Nephron (organoid): ENCODE measurements at regions not wholly inside any gene's neighbourhood (a gene's known extent, or its start where the extent isn't known, plus 50 kb on each side); places are given as distances from the start of the nearest gene placed in this dataset.
A peak's percentile ranks its signal among the peaks of the same experiment; 100 is the strongest.

Experiments
- H3K27ac Mint-ChIP-seq, 3 experiments: 2 replicates each; pipeline ENCODE4 v1.8.0; 2020; ENCODE audit warnings: mixed read lengths in 3 of 3, mild to moderate bottlenecking in 2 of 3, moderate library complexity in 1 of 3
- H3K27me3 Mint-ChIP-seq: 2 replicates; pipeline ENCODE4 v1.8.0; 2021; ENCODE audit warnings: low read depth, mild to moderate bottlenecking, moderate library complexity, mixed read lengths
- H3K36me3 Mint-ChIP-seq: 2 replicates; pipeline ENCODE4 v1.8.0; 2020; ENCODE audit warnings: low read depth, mixed read lengths
- H3K4me1 Mint-ChIP-seq: 2 replicates; pipeline ENCODE4 v1.8.0; 2020; ENCODE audit warnings: mixed read lengths
- H3K4me3 Mint-ChIP-seq, 3 experiments: 2 replicates each; pipeline ENCODE4 v1.8.0; 2020; ENCODE audit warnings: mild to moderate bottlenecking in 3 of 3, mixed read lengths in 3 of 3, moderate library complexity in 2 of 3
- H3K9me3 Mint-ChIP-seq: 2 replicates; pipeline ENCODE4 v1.8.0; 2020; ENCODE audit warnings: mixed read lengths
- TF ChIP-seq, protein P1 (sequence below), 3 experiments: fragments of 200-600 bp; sonication (generic); IDR thresholded peaks; one replicate each; pipeline ENCODE4 v1.5.0; 2021; ENCODE audit warnings: antibody characterized with exemption in 3 of 3; ENCODE audit not compliant: unreplicated experiment in 3 of 3

DNA sequence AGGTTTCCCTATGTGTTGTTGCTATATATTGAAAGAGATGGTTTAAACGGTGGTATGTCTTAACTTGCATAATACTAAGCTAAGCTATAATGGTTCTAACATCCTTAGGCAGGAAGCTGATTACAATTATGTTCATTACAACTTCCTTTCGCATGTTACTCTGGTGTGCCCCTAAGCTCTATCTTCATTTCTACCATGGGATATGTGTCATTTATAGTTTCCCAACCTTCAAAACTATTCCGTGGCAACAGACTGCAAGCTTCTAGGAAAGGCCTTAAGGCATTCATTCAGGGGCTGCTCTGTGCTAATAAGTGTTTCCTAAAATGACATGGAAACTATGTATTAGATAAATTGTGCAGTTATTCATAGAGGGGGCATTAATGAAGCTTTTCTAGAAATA is 294.6 kb downstream of the GXYLT1 start:
- Mint-ChIP-seq H3K4me3 (no peak overlapping the region), H3K27ac (no peak overlapping the region), H3K4me1 (no peaks in the 10 kb centered on the region), H3K9me3 (no peaks in the 10 kb centered on the region), H3K36me3 (no peaks in the 10 kb centered on the region), H3K27me3 (no peaks in the 10 kb centered on the region)
- TF ChIP-seq, protein P1, sequence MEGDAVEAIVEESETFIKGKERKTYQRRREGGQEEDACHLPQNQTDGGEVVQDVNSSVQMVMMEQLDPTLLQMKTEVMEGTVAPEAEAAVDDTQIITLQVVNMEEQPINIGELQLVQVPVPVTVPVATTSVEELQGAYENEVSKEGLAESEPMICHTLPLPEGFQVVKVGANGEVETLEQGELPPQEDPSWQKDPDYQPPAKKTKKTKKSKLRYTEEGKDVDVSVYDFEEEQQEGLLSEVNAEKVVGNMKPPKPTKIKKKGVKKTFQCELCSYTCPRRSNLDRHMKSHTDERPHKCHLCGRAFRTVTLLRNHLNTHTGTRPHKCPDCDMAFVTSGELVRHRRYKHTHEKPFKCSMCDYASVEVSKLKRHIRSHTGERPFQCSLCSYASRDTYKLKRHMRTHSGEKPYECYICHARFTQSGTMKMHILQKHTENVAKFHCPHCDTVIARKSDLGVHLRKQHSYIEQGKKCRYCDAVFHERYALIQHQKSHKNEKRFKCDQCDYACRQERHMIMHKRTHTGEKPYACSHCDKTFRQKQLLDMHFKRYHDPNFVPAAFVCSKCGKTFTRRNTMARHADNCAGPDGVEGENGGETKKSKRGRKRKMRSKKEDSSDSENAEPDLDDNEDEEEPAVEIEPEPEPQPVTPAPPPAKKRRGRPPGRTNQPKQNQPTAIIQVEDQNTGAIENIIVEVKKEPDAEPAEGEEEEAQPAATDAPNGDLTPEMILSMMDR (IDR thresholded peaks at IDR 0.05; ENCODE audit: unreplicated experiment in 3 of 3): no peak

DNA sequence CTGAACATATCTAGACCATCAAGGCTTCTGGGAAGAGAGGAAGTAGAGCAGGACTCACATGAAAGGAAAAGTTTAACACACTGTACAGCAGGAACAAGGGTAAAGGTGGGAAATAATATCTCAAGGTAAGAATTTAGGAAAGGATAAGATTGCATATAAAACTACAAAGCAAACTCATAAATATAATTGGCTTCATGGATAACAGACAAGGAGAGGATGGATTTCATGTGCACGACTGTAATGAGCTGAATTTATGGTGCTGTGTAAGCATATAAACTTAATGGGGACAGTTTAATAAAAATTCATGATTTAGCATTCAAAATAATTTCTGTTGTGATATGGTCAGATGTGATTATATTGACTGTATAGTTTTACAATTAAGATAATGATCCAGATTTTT is 298.0 kb downstream of the GXYLT1 start:
- TF ChIP-seq, protein P1 (IDR thresholded peaks at IDR 0.05; ENCODE audit: unreplicated experiment in 3 of 3): no peak
- H3K4me3 Mint-ChIP-seq: no peak overlapping the region
- H3K4me1 Mint-ChIP-seq: no peaks in the 10 kb centered on the region
- no peaks in the 10 kb centered on the region for H3K27me3 Mint-ChIP-seq
- H3K36me3 Mint-ChIP-seq: no peaks in the 10 kb centered on the region
- H3K27ac Mint-ChIP-seq: peak overlapping the region in 1 of 3 experiments; percentile 1
- no peaks in the 10 kb centered on the region for H3K9me3 Mint-ChIP-seq

DNA sequence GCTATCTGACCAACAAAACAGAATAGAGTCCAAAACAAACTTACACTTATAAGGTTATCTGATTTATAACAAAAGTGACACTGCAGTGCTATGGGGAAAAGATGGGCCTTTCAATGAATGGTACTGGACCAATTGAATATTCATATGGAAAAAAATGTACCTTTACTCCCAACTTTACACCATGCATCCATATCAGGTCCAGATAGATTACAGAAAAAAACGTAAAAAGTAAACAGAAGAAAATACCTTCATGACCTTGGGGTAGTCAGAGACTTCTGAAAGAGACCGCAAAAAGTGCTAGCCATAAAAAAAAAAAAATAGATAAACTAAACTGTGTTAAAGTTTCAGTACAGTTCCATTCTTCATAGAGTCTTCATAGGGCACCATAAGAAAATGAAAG is 308.3 kb downstream of the GXYLT1 start:
- TF ChIP-seq, protein P1 (IDR thresholded peaks at IDR 0.05; ENCODE audit: unreplicated experiment in 3 of 3): no peak
- Mint-ChIP-seq H3K36me3 (no peaks in the 10 kb centered on the region), H3K9me3 (no peaks in the 10 kb centered on the region), H3K4me1 (no peaks in the 10 kb centered on the region), H3K27ac (no peak overlapping the region), H3K27me3 (no peaks in the 10 kb centered on the region), H3K4me3 (no peak overlapping the region)

DNA sequence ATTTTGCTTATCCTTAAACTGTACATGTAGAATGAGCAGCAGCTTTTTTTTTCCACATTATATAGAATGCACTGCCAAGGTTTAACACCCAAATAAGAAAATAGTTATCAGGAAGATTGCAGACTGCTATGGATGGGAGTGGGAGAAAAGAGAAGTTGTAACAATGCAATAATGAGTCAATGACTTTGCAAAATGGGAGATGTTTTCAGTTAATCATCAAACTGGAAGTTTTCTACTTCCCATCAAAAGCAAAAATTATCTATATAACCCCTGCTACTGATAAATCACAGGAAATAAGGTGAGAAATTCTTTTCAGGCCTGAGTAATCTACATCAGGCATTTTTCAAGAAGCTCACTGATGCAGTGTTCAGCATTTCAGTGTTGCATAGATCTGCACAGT is 309.1 kb downstream of the GXYLT1 start:
- Mint-ChIP-seq H3K36me3 (no peaks in the 10 kb centered on the region), H3K27ac (no peak overlapping the region), H3K27me3 (no peaks in the 10 kb centered on the region), H3K4me3 (no peak overlapping the region), H3K4me1 (no peaks in the 10 kb centered on the region), H3K9me3 (no peaks in the 10 kb centered on the region)
- TF ChIP-seq, protein P1 (IDR thresholded peaks at IDR 0.05; ENCODE audit: unreplicated experiment in 3 of 3): no peak

- H3K27ac Mint-ChIP-seq: no peak overlapping the region
- peaks cover 7% of the 10 kb centered on the region for H3K9me3 Mint-ChIP-seq
- no peak overlapping the region for H3K4me3 Mint-ChIP-seq
- H3K27me3 Mint-ChIP-seq: no peaks in the 10 kb centered on the region
- H3K36me3 Mint-ChIP-seq: no peaks in the 10 kb centered on the region
- H3K4me1 Mint-ChIP-seq: no peaks in the 10 kb centered on the region
- TF ChIP-seq, protein P1 (IDR thresholded peaks at IDR 0.05; ENCODE audit: unreplicated experiment in 3 of 3): no peak
These were observed 324.7 kb downstream of the GXYLT1 start for GRCh38 chr12:41819948-41820347.

GRCh38 chr12:41804026-41804425 is 340.6 kb downstream of the GXYLT1 start:
- TF ChIP-seq, protein P1 (IDR thresholded peaks at IDR 0.05; ENCODE audit: unreplicated experiment in 3 of 3): no peak
- H3K4me1 Mint-ChIP-seq: no peaks in the 10 kb centered on the region

More at GRCh38 chr12:41804026-41804425, 340.6 kb downstream of the GXYLT1 start:
- H3K27ac Mint-ChIP-seq: no peak overlapping the region
- no peak overlapping the region for H3K4me3 Mint-ChIP-seq
- H3K27me3 Mint-ChIP-seq: no peaks in the 10 kb centered on the region
- peaks cover 4% of the 10 kb centered on the region for H3K36me3 Mint-ChIP-seq
- H3K9me3 Mint-ChIP-seq: peaks cover 14% of the 10 kb centered on the region
